Forelimb muscle (tissue), 1 donor: ENCODE measurements at regions not wholly inside any gene's neighbourhood (a gene's known extent, or its start where the extent isn't known, plus 50 kb on each side); places are given as distances from the start of the nearest gene placed in this dataset.

Source experiments
- DNase-seq: peaks from one replicate; pipeline ENCODE4 v3.0.0-alpha.2; 2013; ENCODE audit warnings: low read depth

DNA sequence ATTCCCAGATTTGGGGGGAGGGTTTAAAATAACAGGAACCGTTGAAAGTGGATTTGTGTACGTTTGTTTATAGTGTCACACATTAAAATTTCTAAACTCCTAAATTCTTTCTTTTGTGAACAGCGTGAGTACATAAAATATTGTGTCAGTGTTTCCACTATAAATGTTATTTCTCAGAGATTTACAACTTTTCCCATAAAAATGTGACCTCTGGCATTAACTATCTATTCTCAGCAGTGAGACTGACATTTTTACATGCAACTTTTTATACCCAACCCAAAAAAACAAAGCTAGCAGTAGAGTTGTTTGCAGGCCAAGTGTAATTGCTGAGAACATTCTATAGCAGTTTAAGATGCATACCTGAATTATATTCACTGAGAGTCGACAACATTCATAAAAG lies 757.0 kb upstream of the ADAMTS16 start:
- no peak for DNase-seq

DNA sequence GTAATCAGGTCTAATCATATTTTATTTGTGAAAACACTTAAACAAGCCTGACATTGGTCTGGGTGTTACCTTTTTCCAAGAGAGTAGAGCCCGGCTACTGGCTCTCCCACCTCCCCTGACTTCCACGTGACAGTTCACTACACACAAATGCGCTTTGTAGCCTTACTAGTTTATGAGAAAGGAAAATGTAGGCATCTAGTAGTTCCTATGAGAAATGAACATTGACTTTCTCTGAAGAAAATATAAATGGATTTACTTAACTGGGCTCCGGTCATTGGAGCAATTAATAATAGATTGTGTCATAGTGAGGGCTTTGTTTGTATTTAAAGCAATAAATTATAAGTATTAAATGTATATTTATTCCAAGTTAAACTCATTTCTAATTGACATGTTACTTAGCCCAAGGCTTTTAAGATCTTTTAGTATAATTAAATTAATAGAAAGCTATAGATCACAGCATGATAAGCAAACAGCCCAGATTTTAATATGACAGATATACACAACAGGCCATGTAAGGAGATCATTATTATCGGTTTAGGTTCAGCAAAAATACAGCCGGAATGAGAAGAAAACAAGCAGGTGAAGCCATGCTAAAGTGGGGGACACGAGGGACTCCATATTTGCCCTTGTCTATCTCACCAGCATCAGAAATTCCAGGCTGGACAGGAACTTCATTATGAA lies 756.5 kb upstream of the ADAMTS16 start:
- DNase-seq: no peak

DNA sequence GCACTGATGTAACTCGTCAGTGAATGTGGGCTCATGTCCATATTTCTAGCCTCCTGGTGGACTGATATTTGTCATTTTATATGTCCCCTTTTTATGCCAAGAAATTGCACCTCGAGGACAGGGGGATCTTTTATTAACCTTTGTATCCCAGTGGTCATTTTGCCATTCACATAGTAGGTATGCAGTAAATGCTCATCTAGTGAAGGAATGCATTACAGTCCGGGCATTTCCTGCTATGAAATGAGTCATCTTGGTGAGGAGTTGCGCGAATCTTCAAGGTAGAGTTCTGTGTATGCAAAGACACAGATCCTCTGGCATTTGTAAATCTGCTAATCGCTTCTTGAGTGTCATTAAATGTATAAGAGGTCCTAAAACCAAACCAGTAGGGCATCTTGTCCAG lies 755.5 kb upstream of the ADAMTS16 start:
- no peak for DNase-seq

DNA sequence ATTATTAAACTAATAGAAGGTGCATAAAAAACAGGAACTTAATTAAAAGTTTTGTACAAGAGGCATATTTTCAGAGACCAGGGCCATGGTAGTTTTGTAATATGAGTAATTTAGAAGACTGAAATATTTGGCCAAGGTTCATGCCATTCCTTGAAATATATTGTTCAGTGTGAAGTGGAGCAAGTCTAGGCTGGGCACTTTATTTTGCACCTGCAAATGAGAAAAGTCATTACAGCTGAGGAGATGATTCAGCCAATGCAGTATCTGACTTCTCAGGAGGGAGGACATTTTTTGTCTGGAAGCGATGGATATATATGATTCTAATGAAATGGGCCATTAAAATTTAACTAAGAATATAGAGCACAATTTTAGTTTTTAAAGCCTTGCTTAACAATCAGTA lies 754.0 kb upstream of the ADAMTS16 start:
- DNase-seq: no peak

DNA sequence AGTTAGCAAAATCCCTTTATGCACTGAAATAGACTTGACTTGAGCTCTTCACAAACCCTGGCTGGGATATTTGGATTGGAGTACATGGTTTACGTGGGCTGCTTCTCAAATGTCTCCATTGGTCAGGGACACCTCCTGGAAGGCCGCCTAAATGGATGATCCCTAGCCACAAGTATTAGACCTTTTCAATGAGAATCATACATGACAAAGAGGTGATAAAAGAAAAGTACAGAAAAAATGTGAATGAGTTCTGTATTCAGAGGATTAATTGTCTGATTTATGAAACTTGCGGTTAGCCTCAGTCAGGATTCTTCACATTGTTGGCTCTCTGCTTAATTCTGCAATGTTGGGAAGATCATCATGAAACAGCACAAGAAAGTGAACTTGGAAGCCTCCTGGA lies 752.8 kb upstream of the ADAMTS16 start:
- DNase-seq: no peak

DNA sequence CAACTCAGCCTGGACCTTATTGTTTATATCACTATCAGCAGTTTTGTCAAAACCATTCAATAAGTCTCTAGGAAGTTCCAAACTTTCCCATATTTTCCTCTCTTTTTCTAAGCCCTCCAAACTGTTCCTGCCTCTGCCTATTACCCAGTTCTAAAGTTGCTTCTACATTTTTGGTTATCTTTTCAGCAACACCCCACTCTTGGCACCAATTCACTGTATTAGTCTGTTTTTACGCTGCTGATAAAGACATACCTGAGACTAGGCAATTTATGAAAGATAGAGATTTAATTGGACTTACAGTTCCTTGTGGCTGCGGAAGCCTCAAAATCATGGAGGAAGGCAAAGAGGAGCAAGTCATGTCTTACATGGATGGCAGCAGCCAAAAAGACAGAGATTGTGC lies 744.4 kb upstream of the ADAMTS16 start:
- DNase-seq: no peak

DNA sequence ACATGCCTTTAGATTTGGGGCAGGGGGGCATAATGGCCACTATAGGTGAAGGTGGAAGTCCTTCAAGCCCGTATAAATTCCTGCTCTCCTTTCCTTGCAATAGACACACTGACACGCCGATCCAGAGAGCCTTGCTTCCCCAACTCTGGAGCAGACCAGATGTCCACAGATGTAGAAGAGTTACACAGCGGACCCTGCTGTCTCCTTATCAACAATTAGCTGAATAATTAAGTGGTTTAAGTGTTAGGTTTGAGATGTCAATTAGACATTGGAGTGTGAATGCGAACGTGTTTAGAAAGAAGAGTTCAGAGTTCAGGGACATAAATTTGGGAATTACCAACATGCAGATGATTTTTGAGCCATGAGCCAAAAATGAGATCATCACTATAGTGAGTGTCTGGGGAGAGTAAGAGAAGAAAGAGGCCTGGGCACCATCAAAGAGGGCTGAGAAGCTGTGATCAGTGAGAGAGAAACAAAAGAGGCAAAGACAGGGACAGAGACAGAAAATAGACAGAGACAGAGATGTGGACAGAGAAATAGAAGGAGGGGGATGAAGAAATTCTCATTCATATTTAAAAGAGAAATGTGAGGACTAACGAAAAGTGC lies 734.4 kb upstream of the ADAMTS16 start:
- no peak for DNase-seq

DNA sequence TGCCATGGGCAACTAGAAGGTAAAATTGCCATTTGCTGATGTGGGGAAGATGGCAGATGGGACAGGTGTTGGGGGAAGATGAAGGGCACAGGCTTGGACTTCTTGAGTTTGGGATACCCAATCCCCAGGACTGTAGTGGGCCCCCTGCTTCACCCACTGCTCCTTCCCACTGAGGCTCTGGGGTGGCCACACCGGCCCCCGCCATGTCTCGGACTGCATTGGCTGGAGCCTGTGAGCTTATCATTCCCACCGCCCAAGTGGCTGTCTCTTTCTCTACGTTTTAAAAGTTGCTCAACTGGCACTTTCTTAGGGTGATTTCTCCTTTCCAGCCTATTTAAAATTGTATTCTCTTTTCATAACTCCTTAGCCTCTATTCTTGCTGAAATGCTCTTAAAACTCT lies 730.0 kb upstream of the ADAMTS16 start:
- DNase-seq: no peak

DNA sequence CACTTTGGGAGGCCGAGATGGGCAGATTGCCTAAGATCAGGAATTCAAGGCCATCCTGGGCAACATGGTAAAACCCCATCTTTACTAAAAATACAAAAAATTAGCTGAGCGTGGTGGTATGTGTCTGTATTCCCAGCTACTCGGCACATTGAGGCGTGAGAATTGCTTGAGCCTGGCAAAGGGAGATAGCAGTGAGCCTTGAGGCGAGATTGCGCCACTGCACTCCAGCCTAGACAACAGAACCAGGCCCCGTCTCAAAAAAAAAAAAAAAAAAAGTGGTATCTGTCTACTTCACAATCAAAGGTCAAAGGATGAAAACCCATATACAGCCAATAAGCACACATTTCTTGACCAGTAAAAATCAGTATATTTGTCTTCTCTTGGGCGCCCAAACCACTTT lies 728.5 kb upstream of the ADAMTS16 start:
- no peak for DNase-seq

DNA sequence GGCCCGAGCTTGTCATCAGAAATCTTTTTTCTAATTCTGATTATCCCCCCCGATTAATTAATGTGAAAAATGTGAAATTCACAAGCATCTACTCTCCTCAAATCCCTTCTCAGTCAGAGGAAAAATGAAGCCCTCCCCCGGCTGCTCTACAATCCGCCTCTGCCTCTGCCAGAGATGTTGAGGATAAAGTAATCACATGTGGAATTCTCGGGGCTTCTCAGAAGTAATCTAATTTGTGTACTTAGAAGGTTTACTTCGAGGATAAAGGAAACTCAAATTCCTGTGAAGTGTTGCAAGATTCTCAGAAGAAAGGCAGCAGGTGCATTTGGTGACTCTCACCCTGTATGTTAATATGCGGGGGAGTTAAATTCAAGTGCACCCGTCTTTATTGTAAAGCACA lies 726.1 kb upstream of the ADAMTS16 start:
- no peak for DNase-seq

DNA sequence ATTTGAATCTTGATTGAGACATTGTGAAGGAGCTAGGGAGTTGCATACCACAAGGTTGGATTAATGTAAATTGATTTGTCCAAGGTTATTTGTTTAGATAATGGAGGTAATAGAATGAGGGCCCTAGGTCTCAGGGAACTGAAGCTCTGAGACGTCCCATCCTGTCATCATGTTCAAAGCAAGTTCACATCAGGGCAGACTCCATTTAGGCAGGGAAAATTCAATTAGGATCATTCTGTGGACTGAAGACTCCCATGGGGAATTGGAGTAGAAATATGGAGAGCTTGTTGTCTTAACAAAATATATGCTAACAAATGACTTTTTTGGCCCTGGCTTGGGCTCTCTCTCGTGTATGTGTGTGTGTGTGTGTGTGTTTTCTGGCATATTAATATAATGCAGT lies 722.0 kb upstream of the ADAMTS16 start:
- DNase-seq: no peak

DNA sequence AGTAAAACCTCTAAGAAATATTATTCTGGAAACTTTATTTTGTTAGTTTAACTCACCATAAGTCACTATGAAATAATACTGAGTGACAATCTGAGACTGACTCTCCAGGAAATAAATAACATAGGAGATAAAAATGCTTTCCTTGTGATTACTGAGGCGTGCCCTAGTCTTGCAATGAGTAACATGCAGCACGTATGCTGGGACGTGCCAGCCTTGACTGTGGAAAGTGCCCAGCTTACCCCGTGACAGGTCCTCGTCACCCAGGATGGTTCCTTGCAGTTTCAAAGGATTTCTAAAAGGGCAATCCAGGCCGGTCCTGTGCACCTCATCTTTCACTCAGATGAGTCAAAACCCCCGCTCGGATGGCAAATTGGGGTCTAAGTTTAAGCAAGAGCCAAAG lies 720.8 kb upstream of the ADAMTS16 start:
- no peak for DNase-seq

DNA sequence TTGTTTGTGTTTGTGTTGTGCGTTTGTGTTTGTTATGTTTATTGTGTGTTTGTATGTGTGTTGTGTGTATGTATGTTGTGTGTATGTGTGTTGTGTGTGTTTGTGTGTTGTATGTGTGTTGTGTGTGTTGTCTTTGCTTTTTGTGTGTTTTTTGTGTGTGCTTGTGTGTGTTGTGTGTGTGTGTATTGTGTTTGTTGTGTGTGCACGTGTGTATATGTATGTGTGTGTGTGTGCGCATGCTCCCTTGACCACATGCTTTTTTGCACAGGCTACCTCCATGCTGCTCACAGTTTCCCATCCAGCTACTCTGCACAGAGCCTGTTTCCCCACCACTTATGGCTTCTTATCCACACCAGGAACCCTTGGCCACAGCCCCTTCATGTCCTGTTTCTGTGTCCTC lies 720.0 kb upstream of the ADAMTS16 start:
- no peak for DNase-seq

DNA sequence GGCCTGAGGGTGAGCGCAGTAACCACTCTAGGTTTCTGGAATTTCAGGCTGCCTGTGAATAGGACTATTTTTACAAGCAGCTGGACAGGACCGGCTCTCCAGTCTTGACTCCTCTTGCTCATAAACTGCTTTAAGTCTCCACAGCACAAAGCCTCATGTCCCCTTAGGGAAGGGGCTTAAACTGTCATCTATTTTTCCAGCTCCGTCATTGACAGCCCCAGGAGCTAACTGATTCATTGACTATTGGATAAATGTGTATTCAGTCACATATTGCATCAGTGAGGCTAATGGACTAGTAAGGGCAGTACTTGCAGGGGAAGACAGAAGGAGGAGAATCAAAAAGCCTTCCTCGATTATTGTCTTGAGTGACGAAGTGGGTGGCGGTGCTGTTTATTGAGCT lies 719.4 kb upstream of the ADAMTS16 start:
- DNase-seq: no peak

DNA sequence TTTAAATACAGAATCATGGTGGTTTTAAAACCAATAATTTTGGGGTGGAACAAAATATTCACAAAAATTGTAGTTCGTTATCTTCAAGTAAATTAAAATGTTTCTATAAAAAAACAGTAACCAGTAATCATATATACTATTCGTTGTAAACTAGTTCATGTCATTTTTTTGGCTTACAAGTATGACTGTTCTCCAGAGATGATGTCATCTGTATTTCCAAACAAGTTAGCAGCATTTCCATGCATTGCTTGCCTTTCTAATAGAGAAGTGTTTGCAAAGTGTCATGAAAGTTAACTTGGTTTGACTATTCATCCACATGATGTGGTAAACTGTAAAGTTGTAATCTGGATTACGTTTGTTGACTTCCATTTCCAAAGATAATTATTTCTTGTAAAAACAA lies 717.9 kb upstream of the ADAMTS16 start:
- no peak for DNase-seq

DNA sequence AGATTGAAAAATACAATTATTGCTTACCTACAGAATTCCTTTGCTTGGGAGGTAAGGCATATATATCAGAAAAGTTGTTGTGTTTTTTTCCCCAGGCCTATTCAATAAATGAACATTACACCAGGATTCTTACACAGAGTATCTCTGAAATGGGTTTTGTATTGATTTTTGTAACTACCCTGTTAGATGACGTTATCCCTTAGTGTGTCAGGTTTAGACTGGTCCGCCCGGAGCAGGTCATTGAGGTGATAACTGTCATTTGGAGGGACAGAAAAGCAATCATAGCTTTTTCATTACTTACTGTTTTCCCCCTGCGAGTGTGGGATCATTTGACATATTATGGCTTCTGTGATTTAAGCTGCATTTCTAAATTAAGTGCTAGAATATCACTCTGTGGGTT lies 715.2 kb upstream of the ADAMTS16 start:
- no peak for DNase-seq

DNA sequence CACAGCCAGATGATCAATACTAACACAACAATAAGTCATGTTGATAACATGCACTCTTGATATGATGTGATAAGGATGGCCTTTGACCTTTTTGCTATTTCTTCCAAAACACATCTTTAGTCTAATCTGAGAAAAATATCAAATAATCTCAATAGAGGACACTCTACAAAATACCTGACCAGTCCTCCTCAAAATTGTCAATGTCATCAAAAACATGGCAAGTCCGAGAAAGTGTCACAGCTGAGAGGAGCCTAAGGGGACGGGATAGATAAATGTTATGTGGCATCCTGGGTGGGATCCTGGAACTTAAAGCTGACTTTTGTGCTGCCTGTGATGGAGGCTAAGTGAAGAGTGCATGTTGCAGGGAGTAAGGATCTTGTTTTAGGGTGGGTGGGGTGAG lies 699.6 kb upstream of the ADAMTS16 start:
- DNase-seq: no peak

DNA sequence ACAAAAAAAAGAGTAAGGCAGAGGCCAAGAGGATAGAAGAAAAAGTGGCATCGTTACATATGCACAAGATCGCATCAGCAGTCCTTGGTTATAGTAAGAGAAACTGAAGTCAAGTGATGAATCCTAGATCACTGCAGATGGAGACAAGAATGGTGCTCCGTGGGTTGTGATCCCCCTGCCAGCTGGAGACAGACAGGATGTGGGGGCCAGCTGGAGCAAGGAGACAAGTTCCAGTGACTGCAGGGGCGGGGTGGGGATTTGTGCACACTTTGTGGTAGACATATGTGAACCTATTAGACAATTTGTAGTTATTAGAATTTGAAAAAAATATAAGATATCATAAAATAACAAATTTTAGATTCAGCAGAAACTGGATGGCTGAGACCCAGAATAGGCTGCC lies 697.9 kb upstream of the ADAMTS16 start:
- no peak for DNase-seq

DNA sequence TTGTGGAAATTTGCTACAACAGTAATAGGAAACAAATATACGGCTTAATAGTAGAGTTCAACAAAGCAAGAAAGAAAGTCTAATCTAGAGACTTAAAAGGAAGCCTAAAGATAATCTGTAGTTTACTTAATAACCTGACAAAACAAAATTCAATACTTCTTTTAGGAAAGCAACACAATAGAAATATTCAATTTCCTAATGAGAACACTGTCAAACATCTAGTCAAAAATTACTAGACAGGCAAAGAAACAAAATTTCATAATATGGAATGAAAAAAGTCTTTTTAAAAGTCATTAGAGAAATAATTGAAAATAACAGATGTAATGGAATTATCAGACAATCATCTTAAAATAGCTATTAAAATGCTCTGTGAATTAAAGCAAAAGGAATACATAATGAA lies 692.5 kb upstream of the ADAMTS16 start:
- no peak for DNase-seq

DNA sequence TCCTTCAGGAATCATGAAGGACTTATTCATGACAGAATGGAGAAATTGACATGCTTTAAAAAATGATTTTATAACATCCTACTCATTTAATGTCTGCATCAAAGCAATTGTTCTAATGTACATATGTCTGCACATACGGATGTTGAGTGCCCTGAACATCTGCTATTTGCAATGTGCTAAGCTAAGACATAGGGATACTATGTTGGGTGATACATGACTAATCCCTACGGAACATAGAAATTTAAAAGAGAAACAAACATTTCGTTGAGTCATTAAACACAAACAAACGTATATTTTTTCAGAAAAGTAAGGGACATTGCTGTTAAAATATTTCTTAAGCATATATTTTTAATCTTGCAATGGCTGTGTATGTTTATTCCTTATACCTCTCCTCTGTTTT lies 686.5 kb upstream of the ADAMTS16 start:
- no peak for DNase-seq

DNA sequence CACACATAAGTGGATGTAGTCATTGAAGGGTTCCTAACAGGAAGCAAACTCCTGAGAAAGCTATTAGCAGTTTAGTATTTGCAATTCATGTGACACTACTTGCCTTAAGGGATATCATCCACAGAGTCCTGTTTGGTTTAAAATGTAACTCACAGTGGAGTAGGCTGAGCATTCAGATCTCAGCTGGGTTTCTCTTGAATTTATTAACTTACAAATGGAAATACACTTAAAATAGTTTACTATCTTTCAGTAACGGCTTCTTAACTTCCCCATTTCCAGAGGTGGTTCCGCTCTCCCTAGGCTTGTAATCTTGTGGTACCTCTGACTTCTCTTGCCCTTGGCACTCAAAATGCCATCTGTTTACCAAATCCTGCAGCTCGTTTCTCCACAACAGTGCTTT lies 660.7 kb upstream of the ADAMTS16 start:
- no peak for DNase-seq

DNA sequence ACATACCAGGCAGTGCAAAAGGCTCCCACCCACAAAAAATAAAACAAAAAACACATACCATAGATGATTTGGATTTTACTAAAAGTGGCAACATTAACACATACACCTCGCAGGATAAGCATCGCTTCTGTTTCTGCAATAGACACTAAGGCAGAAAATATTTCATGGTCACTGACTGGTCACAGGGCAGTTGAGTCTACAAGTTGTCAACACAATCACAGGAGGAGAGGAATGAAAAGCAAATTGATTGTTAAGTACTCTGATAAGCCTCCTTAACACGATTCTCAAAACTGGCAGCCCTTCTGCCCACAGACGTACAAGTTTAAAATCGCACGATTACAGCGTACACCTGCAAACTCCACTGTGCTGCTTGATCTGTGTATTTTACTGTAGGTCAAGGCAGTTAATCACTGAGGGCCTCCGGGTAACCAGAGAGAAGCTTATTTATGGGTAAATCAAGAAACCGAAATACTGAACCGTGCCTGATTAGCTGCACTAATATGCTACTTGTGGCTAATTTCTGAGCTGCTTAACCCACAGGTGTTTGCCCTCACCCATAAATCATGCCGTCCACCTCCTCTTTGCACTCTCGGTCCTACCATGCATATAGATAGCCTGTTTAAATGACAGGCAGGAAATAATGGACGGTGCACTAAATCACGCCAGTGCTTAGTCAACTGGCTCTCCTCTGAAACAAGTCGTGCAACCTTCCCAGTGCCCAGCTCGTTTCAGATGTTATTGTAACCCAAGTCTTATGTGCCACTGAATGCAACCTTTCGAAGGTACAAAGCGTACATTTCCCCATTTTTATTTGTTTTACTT lies 659.4 kb upstream of the ADAMTS16 start:
- DNase-seq: no peak

DNA sequence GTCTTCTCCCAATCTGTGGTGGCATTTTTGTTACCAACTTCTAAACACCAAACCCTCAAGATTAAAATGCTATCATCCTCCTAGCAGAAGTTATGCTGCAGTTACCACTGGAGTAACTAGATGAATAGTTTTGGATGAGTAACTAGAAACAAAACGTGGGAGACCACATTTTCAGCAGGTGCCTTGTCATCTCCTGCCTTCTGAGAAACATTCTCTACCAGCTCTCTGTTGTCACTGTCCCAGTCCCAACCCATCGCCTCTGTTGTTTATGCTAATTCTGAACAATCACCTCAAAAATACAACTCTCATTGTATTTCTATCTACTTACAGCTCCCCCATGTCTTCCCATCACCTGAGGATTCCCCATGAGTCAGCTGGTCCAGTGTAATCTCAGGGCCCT lies 652.5 kb upstream of the ADAMTS16 start:
- no peak for DNase-seq
